ENCODE measurements at regions not wholly inside any gene's neighbourhood (a gene's known extent, or its start where the extent isn't known, plus 50 kb on each side); places are given as distances from the start of the nearest gene placed in this dataset.

DNA sequence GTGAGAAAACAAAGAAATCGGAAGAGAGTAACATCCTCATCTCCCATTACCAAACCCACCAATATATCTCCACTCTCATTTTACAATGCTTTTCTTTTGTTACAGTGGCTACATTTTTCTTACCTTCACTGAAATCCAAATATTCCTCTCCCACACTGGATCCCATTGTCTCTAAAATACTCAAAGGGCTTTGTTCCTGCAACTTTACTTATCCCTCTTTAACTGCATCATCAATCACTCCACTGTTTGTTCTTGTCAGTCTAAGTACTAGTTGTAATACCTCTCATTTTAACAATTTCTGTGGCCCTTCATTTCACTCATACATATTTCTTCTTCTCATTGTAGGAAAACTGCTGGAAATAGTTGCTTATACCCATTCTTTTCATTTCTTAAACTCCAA is 464.2 kb upstream of the PIK3C3 start:
- H4K20me1 ChIP-seq (ENCODE audit: control insufficient read depth, insufficient read depth): no peaks in the 10 kb centered on the region
- CTCF ChIA-PET: no interaction called here
- H2AFZ ChIP-seq (ENCODE audit: control insufficient read depth, low read depth, low read length): no peak overlapping the region
- no peaks in the 10 kb centered on the region for H3K36me3 ChIP-seq (ENCODE audit: control insufficient read depth in 2 of 2, insufficient read depth in 2 of 2, low read length in 1 of 2)
- no peaks in the 10 kb centered on the region for H3K79me2 ChIP-seq (ENCODE audit: control insufficient read depth, insufficient read depth, low read length)
- H3K4me3 ChIP-seq: no peak overlapping the region
- ATAC-seq: no peak
- 75% methylated on average over 1 of the region's 1 CpG for WGBS (ENCODE audit: insufficient coverage, insufficient replicate concordance, low lambda C conversion rate, missing lambda C conversion rate)
- no peak overlapping the region for H3K27ac ChIP-seq (ENCODE audit: control insufficient read depth, insufficient read depth)
- TF ChIP-seq RCOR1 (conservative IDR thresholded peaks at IDR 0.05; ENCODE audit: low read depth, low read length) (no peak), SMARCA5 (IDR thresholded peaks at IDR 0.05) (no peak), SIN3A (IDR thresholded peaks at IDR 0.05; ENCODE audit: low read depth, low read length) (no peak), ATF7 (IDR thresholded peaks at IDR 0.05; ENCODE audit: low read depth) (no peak), CHD1 (IDR thresholded peaks at IDR 0.05; ENCODE audit: low read depth, low read length) (no peak), MEF2A (IDR thresholded peaks at IDR 0.05; ENCODE audit: insufficient read depth, low read depth, low read length) (no peak), KLF5 (IDR thresholded peaks at IDR 0.05; ENCODE audit: partially characterized antibody) (no peak), IKZF2 (IDR thresholded peaks at IDR 0.05) (no peak), ZNF217 (IDR thresholded peaks at IDR 0.05) (no peak)
- TF ChIP-seq, protein P1, sequence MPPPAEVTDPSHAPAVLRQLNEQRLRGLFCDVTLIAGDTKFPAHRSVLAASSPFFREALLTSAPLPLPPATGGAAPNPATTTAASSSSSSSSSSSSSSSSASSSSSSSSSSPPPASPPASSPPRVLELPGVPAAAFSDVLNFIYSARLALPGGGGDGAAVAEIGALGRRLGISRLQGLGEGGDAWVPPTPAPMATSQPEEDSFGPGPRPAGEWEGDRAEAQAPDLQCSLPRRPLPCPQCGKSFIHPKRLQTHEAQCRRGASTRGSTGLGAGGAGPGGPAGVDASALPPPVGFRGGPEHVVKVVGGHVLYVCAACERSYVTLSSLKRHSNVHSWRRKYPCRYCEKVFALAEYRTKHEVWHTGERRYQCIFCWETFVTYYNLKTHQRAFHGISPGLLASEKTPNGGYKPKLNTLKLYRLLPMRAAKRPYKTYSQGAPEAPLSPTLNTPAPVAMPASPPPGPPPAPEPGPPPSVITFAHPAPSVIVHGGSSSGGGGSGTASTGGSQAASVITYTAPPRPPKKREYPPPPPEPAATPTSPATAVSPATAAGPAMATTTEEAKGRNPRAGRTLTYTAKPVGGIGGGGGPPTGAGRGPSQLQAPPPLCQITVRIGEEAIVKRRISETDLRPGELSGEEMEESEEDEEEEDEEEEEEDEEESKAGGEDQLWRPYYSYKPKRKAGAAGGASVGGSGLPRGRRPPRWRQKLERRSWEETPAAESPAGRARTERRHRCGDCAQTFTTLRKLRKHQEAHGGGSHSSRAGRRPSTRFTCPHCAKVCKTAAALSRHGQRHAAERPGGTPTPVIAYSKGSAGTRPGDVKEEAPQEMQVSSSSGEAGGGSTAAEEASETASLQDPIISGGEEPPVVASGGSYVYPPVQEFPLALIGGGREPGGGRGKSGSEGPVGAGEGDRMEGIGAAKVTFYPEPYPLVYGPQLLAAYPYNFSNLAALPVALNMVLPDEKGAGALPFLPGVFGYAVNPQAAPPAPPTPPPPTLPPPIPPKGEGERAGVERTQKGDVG (CRISPR knock-in tag; IDR thresholded peaks at IDR 0.05): no peak
- FAIRE-seq: no peak
- H3K27me3 ChIP-seq (replicated peaks in 1 of 2; ENCODE audit: control insufficient read depth in 2 of 2, insufficient read depth in 2 of 2, low read length in 1 of 2): no peaks in the 10 kb centered on the region
- SMC1A ChIA-PET (ENCODE audit: uncharacterized antibody, unreplicated experiment): no interaction called here
- RAD21 ChIA-PET (ENCODE audit: unreplicated experiment): no interaction called here
- no peak for DNase-seq (ENCODE audit: low read depth, low spot score)
- no peak overlapping the region for H3K9ac ChIP-seq (ENCODE audit: control insufficient read depth, insufficient read depth, low read length)
- intact Hi-C loops (cut with micrococcal nuclease; ENCODE audit: unreplicated experiment): no loop called here
- no peaks in the 10 kb centered on the region for H3K9me3 ChIP-seq (replicated peaks; ENCODE audit: control insufficient read depth, insufficient read depth, low read length)
- H3K4me1 ChIP-seq (ENCODE audit: control insufficient read depth, insufficient read depth, low read length): no peaks in the 10 kb centered on the region
- no TSS peak for BruUV-seq (replicated peaks)
- POLR2A ChIA-PET: no interaction called here
- H3K4me2 ChIP-seq (ENCODE audit: control insufficient read depth, insufficient read depth): no peak overlapping the region
- in situ Hi-C loops (cut with MboI): no loop called here

All from GM12878 (cell line).